Activated T-cell treated with anti-CD3 and anti-CD28 coated beads, Interleukin-2, amount 50 U/mL, for 4 hours (primary cell): ENCODE measurements at regions not wholly inside any gene's neighbourhood (a gene's known extent, or its start where the extent isn't known, plus 50 kb on each side); places are given as distances from the start of the nearest gene placed in this dataset.

Experiments used
- ATAC-seq, 2 donors: fragments of 200-7000 bp; cut with Tn5 transposase; one replicate each; pipeline ENCODE4 v1.10.0; 2021
- DNase-seq: peaks from one replicate; pipeline ENCODE4 v3.0.0-alpha.2; 2020
- H3K27me3 Mint-ChIP-seq: one replicate; pipeline ENCODE4 v1.8.0; 2021; ENCODE audit warnings: low read depth, mixed read lengths
- H3K36me3 Mint-ChIP-seq: one replicate; pipeline ENCODE4 v1.8.0; 2022; ENCODE audit warnings: mixed read lengths; ENCODE audit not compliant: insufficient read depth
- H3K4me1 Mint-ChIP-seq: one replicate; pipeline ENCODE4 v1.8.0; 2021; ENCODE audit warnings: low read depth, mixed read lengths
- H3K4me3 Mint-ChIP-seq: one replicate; pipeline ENCODE4 v1.8.0; 2021; ENCODE audit warnings: mild to moderate bottlenecking, moderate library complexity, mixed read lengths
- H3K9me3 Mint-ChIP-seq: one replicate; pipeline ENCODE4 v1.8.0; 2021; ENCODE audit warnings: mixed read lengths

GRCh38 chr14:51523243-51523642, 128.5 kb upstream of the FRMD6 start:
- no peak overlapping the region for H3K4me3 Mint-ChIP-seq
- no peaks in the 10 kb centered on the region for H3K4me1 Mint-ChIP-seq
- no peaks in the 10 kb centered on the region for H3K36me3 Mint-ChIP-seq
- H3K9me3 Mint-ChIP-seq, result no peaks in the 10 kb centered on the region
- ATAC-seq (no peak), DNase-seq (no peak)
- peaks cover 20% of the 10 kb centered on the region for H3K27me3 Mint-ChIP-seq

- Mint-ChIP-seq H3K9me3 (no peaks in the 10 kb centered on the region), H3K36me3 (no peaks in the 10 kb centered on the region), H3K27me3 (peaks cover 17% of the 10 kb centered on the region), H3K4me1 (no peaks in the 10 kb centered on the region), H3K4me3 (no peak overlapping the region)
- ATAC-seq, result no peak
- DNase-seq, result no peak
Measured at GRCh38 chr14:51525739-51526138, 126.0 kb upstream of the FRMD6 start.

- peaks cover 13% of the 10 kb centered on the region for H3K27me3 Mint-ChIP-seq
- no peaks in the 10 kb centered on the region for H3K9me3 Mint-ChIP-seq
- no peak overlapping the region for H3K4me3 Mint-ChIP-seq
- H3K36me3 Mint-ChIP-seq, result no peaks in the 10 kb centered on the region
- H3K4me1 Mint-ChIP-seq, result no peaks in the 10 kb centered on the region
- DNase-seq (no peak), ATAC-seq (no peak)
Measured at GRCh38 chr14:51527073-51527472, 124.6 kb upstream of the FRMD6 start.

- H3K27me3 Mint-ChIP-seq, result peaks cover 9% of the 10 kb centered on the region
- no peak for ATAC-seq
- no peaks in the 10 kb centered on the region for H3K36me3 Mint-ChIP-seq
- H3K4me3 Mint-ChIP-seq, result no peak overlapping the region
- no peaks in the 10 kb centered on the region for H3K4me1 Mint-ChIP-seq
- DNase-seq, result no peak
- H3K9me3 Mint-ChIP-seq, result no peaks in the 10 kb centered on the region
Measured at GRCh38 chr14:51529736-51530135, 122.0 kb upstream of the FRMD6 start.

- peaks cover 3% of the 10 kb centered on the region for H3K9me3 Mint-ChIP-seq
- H3K36me3 Mint-ChIP-seq, result no peaks in the 10 kb centered on the region
- no peak overlapping the region for H3K4me3 Mint-ChIP-seq
- no peaks in the 10 kb centered on the region for H3K4me1 Mint-ChIP-seq
- no peak for DNase-seq
- H3K27me3 Mint-ChIP-seq, result no peaks in the 10 kb centered on the region
- ATAC-seq, result no peak
Measured at GRCh38 chr14:51533160-51533559, 118.5 kb upstream of the FRMD6 start.

- H3K9me3 Mint-ChIP-seq, result peaks cover 3% of the 10 kb centered on the region
- no peak for ATAC-seq
Measured at GRCh38 chr14:51533872-51534553, 117.7 kb upstream of the FRMD6 start.

GRCh38 chr14:51534610-51535011, 117.1 kb upstream of the FRMD6 start:
- Mint-ChIP-seq H3K4me1 (no peaks in the 10 kb centered on the region), H3K27me3 (peaks cover 3% of the 10 kb centered on the region), H3K4me3 (no peak overlapping the region), H3K36me3 (no peaks in the 10 kb centered on the region), H3K9me3 (peaks cover 3% of the 10 kb centered on the region)
- no peak for ATAC-seq
- no peak for DNase-seq

More at GRCh38 chr14:51533872-51534553, 117.7 kb upstream of the FRMD6 start:
- peaks cover under 1% of the 10 kb centered on the region for H3K27me3 Mint-ChIP-seq
- DNase-seq, result no peak
- no peaks in the 10 kb centered on the region for H3K36me3 Mint-ChIP-seq
- no peaks in the 10 kb centered on the region for H3K4me1 Mint-ChIP-seq
- no peak overlapping the region for H3K4me3 Mint-ChIP-seq

GRCh38 chr14:51535443-51536044, 116.2 kb upstream of the FRMD6 start:
- H3K4me1 Mint-ChIP-seq, result no peaks in the 10 kb centered on the region
- H3K9me3 Mint-ChIP-seq, result peaks cover 3% of the 10 kb centered on the region

GRCh38 chr14:51538973-51539372, 112.7 kb upstream of the FRMD6 start:
- Mint-ChIP-seq H3K4me3 (no peak overlapping the region), H3K9me3 (peaks cover 3% of the 10 kb centered on the region), H3K4me1 (no peaks in the 10 kb centered on the region), H3K36me3 (no peaks in the 10 kb centered on the region), H3K27me3 (peaks cover 14% of the 10 kb centered on the region)
- ATAC-seq (no peak), DNase-seq (no peak)

More at GRCh38 chr14:51535443-51536044, 116.2 kb upstream of the FRMD6 start:
- Mint-ChIP-seq H3K4me3 (no peak overlapping the region), H3K27me3 (peaks cover 3% of the 10 kb centered on the region), H3K36me3 (no peaks in the 10 kb centered on the region)
- no peak for ATAC-seq
- DNase-seq, result no peak

- Mint-ChIP-seq H3K4me1 (no peaks in the 10 kb centered on the region), H3K9me3 (peaks cover 3% of the 10 kb centered on the region), H3K36me3 (no peaks in the 10 kb centered on the region), H3K27me3 (peaks cover 14% of the 10 kb centered on the region), H3K4me3 (no peak overlapping the region)
- DNase-seq, result no peak
- no peak for ATAC-seq
Measured at GRCh38 chr14:51539571-51540037, 112.1 kb upstream of the FRMD6 start.

GRCh38 chr14:51540364-51540763, 111.3 kb upstream of the FRMD6 start:
- Mint-ChIP-seq H3K27me3 (peaks cover 14% of the 10 kb centered on the region), H3K9me3 (peaks cover 3% of the 10 kb centered on the region), H3K4me1 (no peaks in the 10 kb centered on the region), H3K4me3 (no peak overlapping the region), H3K36me3 (no peaks in the 10 kb centered on the region)
- ATAC-seq, result no peak
- DNase-seq, result no peak

GRCh38 chr14:51544471-51544870, 107.2 kb upstream of the FRMD6 start:
- Mint-ChIP-seq H3K27me3 (peaks cover 16% of the 10 kb centered on the region), H3K4me3 (no peak overlapping the region), H3K36me3 (no peaks in the 10 kb centered on the region), H3K9me3 (no peaks in the 10 kb centered on the region), H3K4me1 (no peaks in the 10 kb centered on the region)
- DNase-seq (no peak), ATAC-seq (no peak)

- no peaks in the 10 kb centered on the region for H3K9me3 Mint-ChIP-seq
- H3K4me1 Mint-ChIP-seq, result no peaks in the 10 kb centered on the region
- peaks cover 16% of the 10 kb centered on the region for H3K27me3 Mint-ChIP-seq
- DNase-seq, result no peak
- no peaks in the 10 kb centered on the region for H3K36me3 Mint-ChIP-seq
- no peak for ATAC-seq
- H3K4me3 Mint-ChIP-seq, result no peak overlapping the region
Measured at GRCh38 chr14:51544901-51545300, 106.8 kb upstream of the FRMD6 start.

GRCh38 chr14:51545396-51545795, 106.3 kb upstream of the FRMD6 start:
- no peaks in the 10 kb centered on the region for H3K36me3 Mint-ChIP-seq
- H3K27me3 Mint-ChIP-seq, result peaks cover 17% of the 10 kb centered on the region
- ATAC-seq (no peak), DNase-seq (no peak)
- no peak overlapping the region for H3K4me3 Mint-ChIP-seq
- H3K9me3 Mint-ChIP-seq, result no peaks in the 10 kb centered on the region
- no peaks in the 10 kb centered on the region for H3K4me1 Mint-ChIP-seq

GRCh38 chr14:51546099-51546498, 105.6 kb upstream of the FRMD6 start:
- Mint-ChIP-seq H3K36me3 (no peaks in the 10 kb centered on the region), H3K27me3 (peaks cover 23% of the 10 kb centered on the region), H3K4me3 (no peak overlapping the region), H3K9me3 (no peaks in the 10 kb centered on the region), H3K4me1 (no peaks in the 10 kb centered on the region)
- ATAC-seq (no peak), DNase-seq (no peak)
